Bronchial epithelial cell (primary cell): ENCODE measurements at regions not wholly inside any gene's neighbourhood (a gene's known extent, or its start where the extent isn't known, plus 50 kb on each side); places are given as distances from the start of the nearest gene placed in this dataset.

Source experiments
- DNase-seq: peaks from one replicate; pipeline ENCODE4 v3.0.0-alpha.2; 2010; ENCODE audit warnings: low read depth
- FAIRE-seq: peaks from 2 replicates; lab custom pipeline; 2011; peaks lifted over from hg19 to GRCh38; lab: Jason Lieb, UNC
- H3K27me3 ChIP-seq: 2 replicates; pipeline ENCODE4 v1.5.1; 2011; ENCODE audit warnings: low read length; ENCODE audit not compliant: control insufficient read depth, insufficient read depth
- H3K36me3 ChIP-seq: 2 replicates; pipeline ENCODE4 v1.5.1; 2011; ENCODE audit warnings: low read length; ENCODE audit not compliant: control insufficient read depth, insufficient read depth
- H3K4me3 ChIP-seq: 2 replicates; pipeline ENCODE4 v1.5.1; 2011; ENCODE audit warnings: mild to moderate bottlenecking, low read depth, low read length, control low read depth
- CTCF ChIP-seq: IDR thresholded peaks from 2 replicates; pipeline ENCODE4 v1.5.1; 2011; ENCODE audit warnings: mild to moderate bottlenecking, moderate library complexity, low read length, control low read depth, inconsistent platforms; ENCODE audit not compliant: insufficient read depth, severe bottlenecking

GRCh38 chr13:97069050-97069815 lies 75.0 kb upstream of the OXGR1 start:
- no peak overlapping the region for H3K4me3 ChIP-seq
- no peak for DNase-seq
- no peaks in the 10 kb centered on the region for H3K36me3 ChIP-seq
- peaks cover 1% of the 10 kb centered on the region for H3K27me3 ChIP-seq
- FAIRE-seq, result no peak
- no peak for TF ChIP-seq CTCF

- no peak for DNase-seq
- no peak for TF ChIP-seq CTCF
- H3K27me3 ChIP-seq, result peaks cover 1% of the 10 kb centered on the region
- no peak for FAIRE-seq
- no peak overlapping the region for H3K4me3 ChIP-seq
- no peaks in the 10 kb centered on the region for H3K36me3 ChIP-seq
Measured at GRCh38 chr13:97072297-97072696, 78.0 kb upstream of the OXGR1 start.

GRCh38 chr13:97074618-97075017 lies 80.3 kb upstream of the OXGR1 start:
- Histone ChIP-seq H3K4me3 (no peak overlapping the region), H3K27me3 (no peaks in the 10 kb centered on the region), H3K36me3 (no peaks in the 10 kb centered on the region)
- DNase-seq, result no peak
- TF ChIP-seq CTCF, result no peak
- FAIRE-seq, result no peak

GRCh38 chr13:97076898-97077297 lies 82.6 kb upstream of the OXGR1 start:
- DNase-seq (no peak), FAIRE-seq (no peak)
- H3K27me3 ChIP-seq, result no peaks in the 10 kb centered on the region
- H3K4me3 ChIP-seq, result no peak overlapping the region
- no peaks in the 10 kb centered on the region for H3K36me3 ChIP-seq
- TF ChIP-seq CTCF, result no peak

- no peak overlapping the region for H3K4me3 ChIP-seq
- no peak for FAIRE-seq
- no peak for TF ChIP-seq CTCF
- DNase-seq, result no peak
- H3K36me3 ChIP-seq, result no peaks in the 10 kb centered on the region
- H3K27me3 ChIP-seq, result no peaks in the 10 kb centered on the region
Measured at GRCh38 chr13:97077341-97077740, 83.1 kb upstream of the OXGR1 start.

GRCh38 chr13:97079726-97080125 lies 85.5 kb upstream of the OXGR1 start:
- no peak for DNase-seq
- no peak for TF ChIP-seq CTCF
- no peaks in the 10 kb centered on the region for H3K27me3 ChIP-seq
- no peaks in the 10 kb centered on the region for H3K36me3 ChIP-seq
- no peak overlapping the region for H3K4me3 ChIP-seq
- FAIRE-seq, result no peak
